ENCODE measurements at regions not wholly inside any gene's neighbourhood (a gene's known extent, or its start where the extent isn't known, plus 50 kb on each side); places are given as distances from the start of the nearest gene placed in this dataset.

DNA sequence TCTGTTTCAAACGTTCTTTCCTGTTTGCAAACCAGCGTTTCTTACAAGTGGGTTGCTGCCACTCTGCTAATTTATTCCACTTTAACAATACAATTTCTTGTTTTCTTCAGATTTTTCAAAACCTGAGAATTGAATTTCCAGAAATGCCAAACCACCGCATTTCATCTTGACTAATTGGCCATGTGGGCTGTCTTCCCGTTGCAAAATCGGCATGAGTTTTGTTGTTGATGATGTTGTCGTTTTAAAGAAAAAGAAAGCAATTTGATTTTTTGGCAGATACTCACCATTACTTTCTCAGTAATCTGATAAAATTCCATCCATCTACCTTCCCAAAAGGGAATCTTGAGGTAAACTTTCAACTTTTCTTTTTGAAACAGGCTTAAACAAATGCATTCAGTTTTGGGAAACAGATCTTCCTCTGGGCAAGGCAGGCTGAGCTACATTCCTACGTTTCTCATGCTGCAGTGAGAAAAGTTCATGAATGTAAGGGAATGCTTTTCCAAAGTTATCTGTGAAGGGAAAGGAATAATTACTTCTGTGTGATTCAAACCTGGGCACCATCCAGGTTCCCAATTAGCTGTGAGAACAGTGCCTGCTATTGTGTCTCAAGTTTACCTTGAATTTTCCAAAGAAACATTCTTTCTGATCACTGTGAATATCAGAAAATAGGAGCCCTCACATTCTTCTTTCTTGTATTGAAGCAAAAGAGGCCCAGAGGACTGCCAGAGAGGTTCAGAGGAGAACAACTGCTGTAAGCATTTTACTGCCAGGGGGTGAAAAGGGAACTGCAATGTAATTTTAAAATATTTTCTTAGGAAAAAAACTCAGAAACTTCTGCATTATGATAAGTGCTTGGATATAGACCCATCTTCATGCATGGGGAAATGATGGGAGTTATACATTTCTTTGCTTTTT lies 100.7 kb upstream of the TUT7 start:
- TF ChIP-seq CTCF (conservative IDR thresholded peaks at IDR 0.05 in 1 of 2, IDR thresholded peaks at IDR 0.05 in 1 of 2; ENCODE audit: low read depth in 1 of 2, low read length in 2 of 2) (no peak), EZH2 (IDR thresholded peaks at IDR 0.05; ENCODE audit: low read length, missing control alignments) (no peak)

Data from fibroblast of lung (primary cell).